Kasumi-1 (cell line): ENCODE measurements at regions not wholly inside any gene's neighbourhood (a gene's known extent, or its start where the extent isn't known, plus 50 kb on each side); places are given as distances from the start of the nearest gene placed in this dataset.

Experiments
- DNase-seq, 2 experiments: peaks; one replicate each; lab custom pipeline; 2025; lab: John Stamatoyannopoulos, UW

GRCh38 chr5:74059706-74060105 lies 433.7 kb downstream of the ARHGEF28 start:
- DNase-seq, result no peak

- DNase-seq, result peak; percentile 5 to 6
Measured at GRCh38 chr5:74056789-74057164, 430.8 kb downstream of the ARHGEF28 start.

GRCh38 chr5:74056107-74056788 lies 430.3 kb downstream of the ARHGEF28 start:
- DNase-seq, result no peak

GRCh38 chr5:74055486-74056106 lies 429.6 kb downstream of the ARHGEF28 start:
- DNase-seq, result no peak

GRCh38 chr5:74054641-74055421 lies 428.8 kb downstream of the ARHGEF28 start:
- DNase-seq, result no peak

GRCh38 chr5:74054139-74054538 lies 428.1 kb downstream of the ARHGEF28 start:
- DNase-seq, result no peak

- no peak for DNase-seq
Measured at GRCh38 chr5:74052441-74053221, 426.6 kb downstream of the ARHGEF28 start.

- DNase-seq, result no peak
Measured at GRCh38 chr5:74051076-74051475, 425.1 kb downstream of the ARHGEF28 start.

- no peak for DNase-seq
Measured at GRCh38 chr5:74044936-74045335, 418.9 kb downstream of the ARHGEF28 start.

- DNase-seq, result no peak
Measured at GRCh38 chr5:74042959-74043358, 417.0 kb downstream of the ARHGEF28 start.

GRCh38 chr5:74042559-74042958 lies 416.6 kb downstream of the ARHGEF28 start:
- no peak for DNase-seq

GRCh38 chr5:74041913-74042312 lies 415.9 kb downstream of the ARHGEF28 start:
- no peak for DNase-seq

GRCh38 chr5:74040811-74041491 lies 415.0 kb downstream of the ARHGEF28 start:
- no peak for DNase-seq

- DNase-seq, result no peak
Measured at GRCh38 chr5:74040065-74040551, 414.1 kb downstream of the ARHGEF28 start.

- no peak for DNase-seq
Measured at GRCh38 chr5:74037321-74037720, 411.3 kb downstream of the ARHGEF28 start.

- peak; percentile 7 to 12 for DNase-seq
Measured at GRCh38 chr5:74035521-74035937, 409.5 kb downstream of the ARHGEF28 start.

GRCh38 chr5:74034733-74035132 lies 408.7 kb downstream of the ARHGEF28 start:
- DNase-seq, result no peak

- no peak for DNase-seq
Measured at GRCh38 chr5:74032617-74033016, 406.6 kb downstream of the ARHGEF28 start.

- DNase-seq, result no peak
Measured at GRCh38 chr5:74031536-74031935, 405.5 kb downstream of the ARHGEF28 start.

- no peak for DNase-seq
Measured at GRCh38 chr5:74030821-74031220, 404.8 kb downstream of the ARHGEF28 start.

- DNase-seq, result no peak
Measured at GRCh38 chr5:74030371-74030770, 404.4 kb downstream of the ARHGEF28 start.
